Limb (tissue), 2 donors: ENCODE measurements at regions not wholly inside any gene's neighbourhood (a gene's known extent, or its start where the extent isn't known, plus 50 kb on each side); places are given as distances from the start of the nearest gene placed in this dataset.

Experiments
- DNase-seq, 2 donors: peaks; one replicate each; pipeline ENCODE4 v3.0.0-alpha.2; 2016; ENCODE audit errors: extremely low spot score in 2 of 2

- DNase-seq = peak in 1 of 2 donors; percentile 38
Measured at GRCh38 chr2:133718688-133719201, 150.5 kb upstream of the NCKAP5 start.

DNA sequence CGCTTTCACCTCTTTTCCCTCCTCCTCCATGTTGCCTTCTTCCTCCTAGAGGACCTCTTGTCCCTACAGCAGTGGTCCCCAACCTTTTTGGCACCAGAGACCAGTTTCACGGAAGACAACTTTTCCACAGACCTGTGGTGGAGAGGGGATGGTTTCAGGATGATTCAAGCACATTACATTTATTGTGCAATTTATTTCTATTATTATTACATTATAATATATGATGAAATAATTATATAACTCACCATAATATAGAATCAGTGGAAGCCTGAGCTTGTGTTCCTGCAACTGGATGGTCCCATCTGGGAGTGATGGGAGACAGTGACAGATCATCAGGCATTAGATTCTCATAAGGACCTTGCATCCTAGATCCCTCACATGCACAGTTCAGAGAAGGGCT is 152.2 kb upstream of the NCKAP5 start:
- no peak for DNase-seq

DNA sequence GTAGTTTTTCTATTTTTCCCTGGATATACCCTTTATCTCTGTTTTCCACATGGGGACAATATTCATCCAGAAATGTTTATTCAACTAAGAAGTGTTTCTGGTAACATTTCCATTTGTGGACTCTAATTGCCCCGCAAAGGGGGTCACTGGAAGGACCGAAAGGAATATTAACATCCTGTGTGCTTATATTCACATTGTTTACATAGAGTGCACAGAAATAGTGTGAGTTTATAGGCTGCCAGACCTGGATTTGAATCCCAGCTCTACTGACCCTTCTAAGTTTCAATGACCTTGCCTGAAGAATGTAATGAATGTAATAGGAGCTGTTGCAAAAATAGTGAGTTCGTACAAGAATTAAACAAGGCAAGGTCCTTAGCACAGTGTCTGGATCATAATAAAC is 152.9 kb upstream of the NCKAP5 start:
- DNase-seq = no peak

DNA sequence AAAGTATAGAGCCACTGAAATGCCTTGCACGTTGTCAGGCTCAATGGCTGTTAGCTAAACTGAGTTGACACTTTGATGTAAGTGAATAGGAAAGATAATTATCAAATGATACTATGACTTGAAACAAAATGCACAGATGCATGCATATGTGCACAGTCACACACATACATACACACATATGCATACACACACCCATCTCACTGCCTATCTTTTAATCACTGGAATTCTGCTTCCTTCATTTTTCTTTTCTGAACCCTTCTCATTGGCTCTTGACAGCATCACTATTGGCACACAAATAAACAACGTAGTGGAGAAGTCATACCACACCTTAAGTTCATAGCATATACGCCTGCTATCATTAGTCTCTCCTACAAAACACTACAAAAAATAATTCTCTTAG is 154.9 kb upstream of the NCKAP5 start:
- DNase-seq = no peak

- DNase-seq = no peak
Measured at GRCh38 chr2:133726973-133727372, 158.7 kb upstream of the NCKAP5 start.

DNA sequence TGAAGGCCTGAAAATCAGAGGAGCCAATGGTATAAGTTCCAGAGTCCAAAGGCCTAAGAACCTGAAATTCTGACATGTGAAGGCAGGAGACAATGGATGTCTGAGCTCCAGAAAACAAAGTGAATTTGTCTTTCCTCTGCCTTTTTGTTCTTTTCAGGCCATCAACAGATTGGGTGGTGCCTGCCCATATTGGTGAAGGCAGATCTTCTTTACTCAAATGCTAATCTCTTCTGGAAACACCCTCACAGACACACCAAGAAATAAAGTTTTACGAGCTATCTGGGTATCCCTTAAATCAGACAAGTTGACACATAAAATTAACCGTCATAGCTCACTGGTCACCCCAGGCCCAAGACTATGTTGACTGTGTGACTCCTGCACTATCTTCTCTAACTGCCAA is 163.8 kb upstream of the NCKAP5 start:
- DNase-seq = no peak

- no peak for DNase-seq
Measured at GRCh38 chr2:133732982-133733900, 165.0 kb upstream of the NCKAP5 start.

DNA sequence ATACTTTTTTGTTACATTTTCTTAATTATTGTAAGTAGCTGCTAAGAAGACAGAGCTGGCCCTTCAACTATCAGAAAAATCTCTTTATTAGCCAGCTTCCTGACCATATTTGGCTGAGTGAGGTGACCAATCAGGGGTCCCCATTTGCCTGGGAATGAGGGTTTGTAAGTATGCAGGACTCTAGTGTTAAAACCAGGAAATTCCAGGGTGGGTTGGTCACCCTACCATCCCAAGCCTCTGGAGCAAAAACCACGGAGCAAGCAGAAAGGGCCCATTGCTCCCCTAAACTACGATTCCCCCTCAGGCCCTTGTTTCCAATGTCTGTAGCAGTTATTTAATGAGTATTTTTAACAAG is 165.6 kb upstream of the NCKAP5 start:
- DNase-seq = no peak

GRCh38 chr2:133734716-133735495 is 166.6 kb upstream of the NCKAP5 start:
- no peak for DNase-seq

GRCh38 chr2:133736674-133737073 is 168.4 kb upstream of the NCKAP5 start:
- DNase-seq = no peak

GRCh38 chr2:133737242-133737993 is 169.2 kb upstream of the NCKAP5 start:
- no peak for DNase-seq

- DNase-seq = no peak
Measured at GRCh38 chr2:133739039-133739438, 170.8 kb upstream of the NCKAP5 start.

GRCh38 chr2:133740500-133740899 is 172.2 kb upstream of the NCKAP5 start:
- DNase-seq = no peak

DNA sequence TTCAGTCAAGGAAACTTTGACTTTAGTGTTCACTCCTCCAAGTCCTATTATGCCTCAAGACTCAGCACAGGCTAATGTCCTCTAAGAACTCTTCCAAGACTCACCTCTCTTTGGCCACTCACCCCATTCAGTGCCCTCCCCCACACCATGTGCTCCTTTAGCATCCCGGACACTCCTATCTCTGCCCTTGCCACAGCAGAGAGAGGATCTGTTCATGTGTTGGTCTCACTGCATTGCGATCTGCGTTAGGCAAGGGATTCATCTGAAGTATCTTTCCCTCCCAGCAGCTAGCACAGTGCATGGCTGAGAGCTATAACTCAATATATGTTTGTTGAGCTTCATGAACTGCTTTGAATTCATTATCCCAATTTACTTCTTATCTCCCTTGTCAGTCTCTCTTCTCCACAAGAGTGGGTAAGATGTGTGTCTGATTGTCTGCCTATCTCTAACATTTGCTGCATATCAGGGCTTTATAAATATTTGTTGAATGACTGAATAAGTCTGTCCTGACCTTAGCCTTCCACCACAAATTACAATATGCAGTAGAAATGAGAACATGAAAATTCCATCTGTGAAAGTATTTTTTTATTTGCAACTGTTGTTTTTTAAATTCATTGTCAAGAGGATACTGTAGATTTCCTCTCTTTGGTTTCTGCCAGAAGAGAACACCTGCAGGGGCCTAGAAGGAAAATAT is 179.9 kb upstream of the NCKAP5 start:
- no peak for DNase-seq

GRCh38 chr2:133753665-133754064 is 185.4 kb upstream of the NCKAP5 start:
- DNase-seq = no peak

DNA sequence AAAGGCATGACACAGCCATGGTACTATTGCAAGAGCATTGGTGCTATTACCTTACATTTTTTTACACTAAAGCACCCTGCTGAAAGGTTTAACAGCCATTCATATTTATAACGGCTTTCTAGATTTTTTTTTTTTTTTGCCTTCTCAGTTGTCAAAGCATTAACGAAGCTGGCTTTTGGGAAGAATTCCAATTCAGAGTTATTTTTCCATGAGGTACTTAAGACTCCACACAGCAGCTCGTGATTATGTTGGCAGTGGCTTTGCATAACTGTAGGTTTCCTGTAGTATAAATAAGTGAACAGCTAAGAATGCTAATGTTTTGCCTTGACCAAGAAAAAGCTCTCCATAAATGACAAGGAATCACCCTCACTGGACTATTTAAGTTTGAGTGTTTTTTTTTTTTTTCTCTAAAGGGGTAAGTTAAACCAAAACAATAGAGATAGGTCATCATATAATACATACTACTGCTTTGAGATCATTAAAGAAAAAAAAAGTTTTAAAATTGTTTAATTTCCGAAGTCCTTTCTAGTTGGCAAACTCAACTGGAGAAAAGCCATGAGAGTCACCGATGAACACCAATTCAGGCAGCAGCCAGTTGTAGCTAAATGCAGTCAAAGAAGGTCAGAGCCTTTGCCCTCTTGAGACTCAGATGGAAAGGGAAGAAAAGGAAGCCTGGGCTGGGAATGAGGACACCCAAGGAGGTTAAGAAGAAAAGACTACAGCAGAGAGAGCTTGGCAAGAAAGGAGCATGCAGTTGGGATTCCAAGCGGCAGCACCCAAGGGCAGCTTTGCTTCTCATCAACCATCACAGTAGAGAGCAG is 187.4 kb upstream of the NCKAP5 start:
- peak in 1 of 2 donors; percentile 89 for DNase-seq

GRCh38 chr2:133756833-133757232 is 188.6 kb upstream of the NCKAP5 start:
- no peak for DNase-seq

- DNase-seq = peak in 1 of 2 donors; percentile 12
Measured at GRCh38 chr2:133760376-133760775, 192.1 kb upstream of the NCKAP5 start.

- peak in 1 of 2 donors; percentile 33 for DNase-seq
Measured at GRCh38 chr2:133765658-133766057, 197.4 kb upstream of the NCKAP5 start.

DNA sequence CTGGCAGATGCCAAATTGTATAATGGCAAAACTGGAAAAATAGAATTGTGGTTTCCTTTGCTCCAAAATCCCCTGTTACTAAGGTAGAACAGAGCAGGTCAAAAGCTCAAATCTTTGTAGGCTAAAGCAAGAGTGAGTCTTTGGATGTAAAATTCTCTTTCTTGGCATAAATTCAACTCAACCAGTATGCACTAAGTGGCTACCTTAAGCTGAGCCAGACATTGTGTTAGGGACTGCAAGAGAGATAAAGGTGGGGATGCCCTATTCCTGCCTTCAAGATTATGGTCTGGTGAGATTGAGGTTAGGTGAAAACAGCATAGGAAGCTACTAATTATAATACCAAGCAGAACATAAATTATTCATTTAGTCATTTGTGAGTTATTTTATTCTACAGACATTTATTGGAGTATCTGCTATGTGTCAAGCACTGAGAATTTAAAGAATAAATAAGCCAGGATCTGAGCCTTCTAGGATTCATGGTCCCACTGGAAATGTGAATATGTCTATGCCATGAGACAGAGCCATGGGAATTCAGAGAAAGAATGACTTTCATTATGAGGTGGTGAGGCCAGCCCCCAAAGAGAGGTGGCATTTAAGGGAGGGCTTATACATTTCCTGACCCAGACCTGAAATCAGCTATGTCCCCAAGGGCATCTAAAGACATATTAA is 198.0 kb upstream of the NCKAP5 start:
- DNase-seq = no peak
